ENCODE measurements at regions not wholly inside any gene's neighbourhood (a gene's known extent, or its start where the extent isn't known, plus 50 kb on each side); places are given as distances from the start of the nearest gene placed in this dataset.

DNA sequence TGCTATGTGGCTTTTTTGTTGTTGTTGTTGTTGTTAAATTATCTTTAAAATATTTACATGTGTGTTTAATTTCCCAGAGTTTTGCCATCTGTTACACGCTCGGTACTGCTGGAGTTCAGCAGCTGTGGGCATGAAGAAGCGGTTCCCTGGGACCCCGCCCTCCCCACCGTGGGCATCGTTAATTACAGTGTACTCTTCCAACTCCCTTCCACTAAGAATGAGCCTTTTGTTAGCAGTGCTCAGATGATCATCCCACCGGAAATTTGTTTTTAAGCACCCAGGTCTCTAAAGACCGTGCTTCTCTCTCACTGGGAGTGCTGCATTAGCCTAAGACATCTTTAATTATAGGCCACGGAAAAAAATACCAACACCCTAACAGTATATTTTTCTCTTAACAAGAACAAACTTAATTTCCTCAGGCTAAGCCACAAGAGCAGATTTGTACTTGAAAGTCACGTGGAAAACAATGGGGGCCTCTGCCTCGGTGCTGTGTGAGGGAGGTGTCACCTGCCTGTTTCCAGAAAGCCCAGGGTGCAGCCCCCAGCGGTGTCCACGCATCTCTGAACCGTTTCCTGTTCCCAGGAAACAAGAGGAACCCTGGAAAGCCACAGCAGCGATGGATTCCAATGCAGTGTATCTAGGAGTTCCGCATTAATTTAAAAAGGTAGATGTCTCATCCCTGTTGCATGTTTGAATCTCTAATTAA is 113.3 kb upstream of the FRMD1 start:
- DNase-seq = peak; percentile 39

GRCh38 chr6:168190646-168191443 is 111.8 kb upstream of the FRMD1 start:
- DNase-seq = peak; percentile 42

DNA sequence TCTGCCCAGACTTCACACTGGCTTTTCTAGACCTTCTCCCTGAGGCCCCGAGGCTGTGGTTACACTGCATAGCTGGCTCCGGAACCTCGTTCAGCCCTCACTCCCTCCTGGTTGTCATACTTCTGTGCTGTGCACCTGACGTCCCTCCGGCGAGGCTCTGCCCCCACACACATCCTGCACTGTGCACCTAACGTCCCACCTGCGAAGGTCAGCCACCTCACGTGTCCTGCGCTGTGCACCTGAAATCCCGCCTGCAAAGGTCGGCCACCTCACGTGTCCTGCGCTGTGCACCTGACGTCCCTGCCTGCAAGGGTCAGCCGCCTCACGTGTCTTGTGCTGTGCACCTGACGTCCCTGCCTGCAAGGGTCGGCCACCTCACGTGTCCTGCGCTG is 111.0 kb upstream of the FRMD1 start:
- DNase-seq = peak; percentile 38

- DNase-seq = peak; percentile 41
These were observed 110.4 kb upstream of the FRMD1 start for GRCh38 chr6:168189200-168190013.

- peak; percentile 38 for DNase-seq
These were observed 109.6 kb upstream of the FRMD1 start for GRCh38 chr6:168188369-168189199.

- peak; percentile 41 for DNase-seq
These were observed 107.4 kb upstream of the FRMD1 start for GRCh38 chr6:168186438-168186837.

DNA sequence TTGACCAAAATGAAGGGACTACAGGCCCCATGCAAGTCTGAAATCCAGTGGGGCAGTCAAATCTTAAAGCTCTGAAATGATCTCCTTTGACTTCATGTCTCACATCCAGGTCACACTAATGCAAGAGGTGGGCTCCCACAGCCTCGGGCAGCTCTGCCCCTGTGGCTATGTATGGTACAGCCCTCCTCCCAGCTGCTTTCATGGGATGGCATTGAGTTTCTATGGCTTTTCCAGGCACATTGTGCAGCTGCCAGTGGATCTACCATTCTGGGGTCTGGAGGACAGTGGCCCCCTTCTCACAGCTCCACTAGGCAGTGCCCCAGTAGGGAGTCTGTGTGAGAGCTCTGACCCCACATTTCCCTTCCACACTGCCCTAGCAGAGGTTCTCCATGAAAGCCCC is 107.0 kb upstream of the FRMD1 start:
- DNase-seq = peak; percentile 21

GRCh38 chr6:168184701-168185100 is 105.7 kb upstream of the FRMD1 start:
- DNase-seq = peak; percentile 12

DNA sequence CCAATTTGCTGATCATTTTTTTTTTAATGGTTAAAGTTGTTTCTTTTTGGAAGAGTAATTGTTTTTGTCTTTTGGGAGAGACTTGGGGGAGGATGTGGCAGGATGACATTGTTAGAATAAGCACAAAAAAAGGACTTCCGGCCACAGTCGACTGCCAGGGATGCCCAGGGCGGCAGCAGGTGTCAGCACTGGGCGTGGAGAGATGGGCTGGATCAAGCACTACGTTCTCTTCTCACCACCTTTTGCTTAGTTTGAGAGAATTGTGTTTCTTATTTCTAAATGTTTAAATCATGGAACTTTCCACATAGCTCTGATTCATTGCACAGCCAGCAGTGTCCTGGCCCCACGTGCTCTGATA is 104.6 kb upstream of the FRMD1 start:
- DNase-seq = peak; percentile 30

DNA sequence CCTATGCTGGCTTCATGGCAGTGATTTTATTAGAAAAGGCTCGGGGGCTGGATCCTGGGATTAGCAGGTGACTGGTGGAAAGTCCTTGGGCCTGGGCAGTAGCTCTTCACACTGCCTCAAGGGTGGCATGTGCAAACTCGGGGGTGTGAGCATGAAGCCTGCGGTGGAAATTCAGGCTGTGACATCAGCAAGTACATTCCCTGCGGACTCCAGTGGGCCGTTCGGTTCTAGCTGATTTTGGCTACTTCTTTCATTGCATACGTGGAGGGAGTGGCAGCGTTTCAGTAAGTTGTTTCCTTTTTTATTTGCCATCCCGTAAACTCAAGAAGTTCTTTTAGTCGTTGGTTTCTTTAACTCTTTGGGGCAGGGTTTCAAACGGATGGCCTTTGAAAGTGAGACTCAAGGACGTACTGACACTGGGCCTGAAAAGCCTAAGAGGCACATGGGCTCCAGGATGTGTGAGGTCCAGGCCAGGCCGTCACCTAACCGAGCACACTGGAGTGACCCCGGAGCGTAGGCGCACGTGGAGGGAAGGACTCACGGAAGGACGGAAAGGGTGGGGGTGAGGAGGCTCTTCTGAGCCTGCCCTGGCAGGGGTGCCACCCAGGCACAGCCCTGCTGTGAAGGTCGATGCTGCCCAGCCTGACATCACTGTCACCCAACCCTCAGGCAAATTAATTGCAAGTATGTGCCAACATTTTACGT is 104.0 kb upstream of the FRMD1 start:
- peak; percentile 22 for DNase-seq

GRCh38 chr6:168182366-168182765 is 103.4 kb upstream of the FRMD1 start:
- peak; percentile 28 for DNase-seq

DNA sequence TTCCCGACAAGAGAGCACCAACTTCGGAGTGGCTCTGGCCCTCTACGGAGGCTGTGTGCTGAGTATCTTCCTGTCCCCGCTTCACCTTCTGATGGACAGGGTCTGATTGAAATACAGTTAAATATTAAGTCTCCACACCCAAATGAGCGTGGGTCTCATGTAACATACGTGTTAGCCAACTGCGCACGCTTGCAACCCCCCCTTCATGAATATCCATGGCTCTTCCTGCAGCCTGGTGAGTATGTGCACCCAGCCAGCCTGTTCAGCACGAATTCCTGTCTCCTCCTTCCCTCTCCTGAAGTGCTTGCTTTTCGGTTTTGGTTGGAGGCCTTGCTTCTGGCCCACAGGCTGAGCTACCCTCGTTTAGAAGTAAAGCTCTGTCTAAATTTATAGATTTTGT is 102.9 kb upstream of the FRMD1 start:
- peak; percentile 36 for DNase-seq

DNA sequence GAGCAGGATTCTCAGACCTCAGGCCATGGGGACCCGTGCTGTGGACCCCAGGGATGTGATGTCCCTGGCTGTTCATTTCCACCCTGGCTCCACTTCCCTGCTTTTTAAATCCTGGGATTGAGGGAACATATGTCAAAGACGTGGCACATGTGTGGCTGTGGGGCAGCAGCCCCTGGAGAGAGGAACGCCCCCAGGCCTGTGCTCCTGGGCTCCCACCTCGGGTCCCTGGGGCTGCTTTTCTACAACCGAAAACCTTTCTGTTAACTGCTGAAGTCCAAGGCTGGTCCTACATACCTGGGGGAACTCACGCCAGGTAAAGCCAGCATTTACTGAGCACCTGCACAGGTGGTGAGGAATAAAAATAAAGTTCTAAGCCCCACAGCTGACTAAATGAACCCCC is 102.3 kb upstream of the FRMD1 start:
- peak; percentile 28 for DNase-seq

DNA sequence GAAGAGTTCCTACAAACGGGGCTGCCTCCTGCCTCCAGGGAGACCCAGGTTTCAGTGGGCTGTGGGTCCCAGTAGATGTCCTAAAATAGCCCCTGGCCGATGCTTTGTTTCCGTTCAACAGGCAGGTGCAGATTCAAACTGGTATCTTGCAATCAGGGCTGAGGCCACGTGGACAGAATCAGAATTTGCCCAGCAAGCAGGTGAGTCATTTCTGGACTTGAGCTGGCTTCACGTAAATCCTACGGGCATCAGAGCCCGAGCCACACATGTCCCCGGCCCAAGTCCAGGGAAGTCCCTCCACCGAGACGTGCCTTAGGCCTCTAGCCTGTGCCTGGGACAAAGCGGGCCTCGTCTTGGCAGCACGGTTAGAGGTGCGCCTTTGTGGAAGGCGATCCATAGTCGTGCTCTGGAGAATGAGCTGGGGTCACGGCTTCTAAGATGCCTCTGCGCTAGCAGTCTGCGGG is 101.6 kb upstream of the FRMD1 start:
- DNase-seq = peak; percentile 46

- DNase-seq = peak; percentile 39
These were observed 100.8 kb upstream of the FRMD1 start for GRCh38 chr6:168179702-168180382.

- peak; percentile 34 for DNase-seq
These were observed 100.1 kb upstream of the FRMD1 start for GRCh38 chr6:168179133-168179532.

DNA sequence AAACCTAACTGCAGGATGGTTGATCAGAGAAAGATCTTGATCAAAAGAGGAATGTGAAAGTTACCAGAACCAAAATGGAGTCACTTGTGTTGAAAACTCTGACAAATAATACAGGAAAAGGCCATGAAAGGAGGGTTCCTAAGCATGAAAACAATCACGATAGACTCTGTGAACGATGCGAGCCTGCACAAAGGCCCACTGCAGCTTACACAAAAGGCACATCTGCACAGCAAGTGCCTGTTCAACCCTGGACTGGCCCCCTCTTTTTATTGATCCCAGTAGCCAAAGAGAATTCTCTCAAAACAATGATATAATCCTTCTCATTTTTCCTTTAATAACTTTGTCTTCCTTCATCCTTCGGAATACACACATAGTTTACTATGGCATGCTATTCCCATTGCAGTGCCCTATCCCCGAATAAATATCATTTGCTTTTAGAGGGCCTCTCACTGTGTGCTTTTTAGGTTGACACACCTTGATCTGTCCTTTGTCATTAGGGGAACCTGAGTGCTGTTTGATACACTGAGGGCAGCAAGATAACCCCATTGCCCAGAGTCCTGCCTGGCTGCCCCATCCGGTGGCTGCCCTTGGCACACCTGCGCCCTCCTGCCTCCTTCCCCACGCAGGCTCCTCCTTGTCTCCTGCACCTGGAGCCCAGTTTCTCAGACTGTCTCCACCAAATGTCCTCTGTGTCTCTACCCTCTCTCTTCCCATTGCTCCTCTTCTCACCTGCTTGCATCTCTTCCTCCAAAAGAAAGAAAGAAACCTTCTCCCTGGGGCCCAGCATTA is 98.3 kb upstream of the FRMD1 start:
- peak; percentile 13 for DNase-seq

- DNase-seq = no peak
These were observed 92.8 kb upstream of the FRMD1 start for GRCh38 chr6:168171673-168172353.

GRCh38 chr6:168170841-168171601 is 92.0 kb upstream of the FRMD1 start:
- peak; percentile 22 for DNase-seq
